GM06990 (cell line): ENCODE measurements at regions not wholly inside any gene's neighbourhood (a gene's known extent, or its start where the extent isn't known, plus 50 kb on each side); places are given as distances from the start of the nearest gene placed in this dataset.

ENCODE experiments used
- DNase-seq: peaks from one replicate; pipeline ENCODE4 v3.0.0-alpha.2; 2011; ENCODE audit not compliant: insufficient read length; ENCODE audit errors: extremely low read depth
- H3K27me3 ChIP-seq: replicated peaks from 2 replicates; pipeline ENCODE4 v1.6.0; 2011; ENCODE audit warnings: low read length; ENCODE audit not compliant: control insufficient read depth, insufficient read depth
- H3K36me3 ChIP-seq: 2 replicates; pipeline ENCODE4 v1.5.1; 2011; ENCODE audit warnings: low read length; ENCODE audit not compliant: control insufficient read depth, insufficient read depth
- H3K4me3 ChIP-seq: replicated peaks from 2 replicates; pipeline ENCODE4 v1.5.1; 2011; ENCODE audit warnings: low read depth, mild to moderate bottlenecking, control low read depth, low read length
- TF ChIP-seq, protein P1 (sequence below): IDR thresholded peaks from 2 replicates; pipeline ENCODE4 v1.5.1; 2011; ENCODE audit warnings: low read length, control low read depth, mild to moderate bottlenecking, inconsistent platforms; ENCODE audit not compliant: insufficient read depth, poor library complexity, severe bottlenecking

DNA sequence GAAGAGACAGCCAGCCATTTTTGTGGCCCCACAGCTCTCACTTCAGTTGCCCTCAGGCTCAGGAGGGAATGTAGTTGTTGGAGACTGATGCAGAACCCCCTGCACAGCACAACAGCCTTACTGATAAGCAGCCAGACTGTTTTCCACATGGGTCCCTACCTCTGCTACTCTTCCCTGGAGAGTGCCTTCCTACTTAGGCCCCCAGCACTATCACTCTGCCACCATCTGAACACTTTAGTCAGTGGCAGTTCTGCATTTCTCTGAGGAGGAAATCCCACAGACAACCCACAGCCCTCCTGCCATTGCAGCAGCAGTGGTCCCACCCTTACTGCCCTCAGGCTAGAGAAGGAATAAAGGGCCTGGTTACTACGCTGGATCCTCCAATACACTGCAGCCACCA, 61.8 kb upstream of the PTPRD start:
- H3K4me3 ChIP-seq: no peak overlapping the region
- no peak for DNase-seq

DNA sequence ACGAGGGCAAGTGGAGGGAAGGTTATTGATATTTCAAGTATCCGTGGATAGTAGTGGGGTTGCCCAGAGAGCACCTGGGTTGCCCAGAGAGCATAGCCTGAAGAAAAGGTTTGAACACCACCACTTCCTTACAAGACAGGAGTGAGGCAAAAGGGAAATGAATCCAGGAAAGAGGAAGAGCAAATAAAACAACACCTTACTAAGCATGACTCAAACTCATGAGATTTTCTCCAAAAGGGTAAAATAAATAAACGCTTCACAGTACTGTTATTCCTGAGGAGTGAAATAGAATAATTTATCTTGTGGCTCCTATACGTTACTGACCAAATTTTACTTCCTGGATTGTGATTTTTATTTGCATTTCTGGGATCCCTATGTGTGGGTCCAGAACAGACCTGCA, 65.2 kb upstream of the PTPRD start:
- no peak for DNase-seq
- Histone ChIP-seq H3K4me3 (no peak overlapping the region), H3K36me3 (no peaks in the 10 kb centered on the region), H3K27me3 (no peaks in the 10 kb centered on the region)
- TF ChIP-seq, protein P1, sequence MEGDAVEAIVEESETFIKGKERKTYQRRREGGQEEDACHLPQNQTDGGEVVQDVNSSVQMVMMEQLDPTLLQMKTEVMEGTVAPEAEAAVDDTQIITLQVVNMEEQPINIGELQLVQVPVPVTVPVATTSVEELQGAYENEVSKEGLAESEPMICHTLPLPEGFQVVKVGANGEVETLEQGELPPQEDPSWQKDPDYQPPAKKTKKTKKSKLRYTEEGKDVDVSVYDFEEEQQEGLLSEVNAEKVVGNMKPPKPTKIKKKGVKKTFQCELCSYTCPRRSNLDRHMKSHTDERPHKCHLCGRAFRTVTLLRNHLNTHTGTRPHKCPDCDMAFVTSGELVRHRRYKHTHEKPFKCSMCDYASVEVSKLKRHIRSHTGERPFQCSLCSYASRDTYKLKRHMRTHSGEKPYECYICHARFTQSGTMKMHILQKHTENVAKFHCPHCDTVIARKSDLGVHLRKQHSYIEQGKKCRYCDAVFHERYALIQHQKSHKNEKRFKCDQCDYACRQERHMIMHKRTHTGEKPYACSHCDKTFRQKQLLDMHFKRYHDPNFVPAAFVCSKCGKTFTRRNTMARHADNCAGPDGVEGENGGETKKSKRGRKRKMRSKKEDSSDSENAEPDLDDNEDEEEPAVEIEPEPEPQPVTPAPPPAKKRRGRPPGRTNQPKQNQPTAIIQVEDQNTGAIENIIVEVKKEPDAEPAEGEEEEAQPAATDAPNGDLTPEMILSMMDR: no peak

More for the DNA sequence above, 61.8 kb upstream of the PTPRD start:
- no peaks in the 10 kb centered on the region for H3K27me3 ChIP-seq
- no peaks in the 10 kb centered on the region for H3K36me3 ChIP-seq
- TF ChIP-seq, protein P1: no peak

DNA sequence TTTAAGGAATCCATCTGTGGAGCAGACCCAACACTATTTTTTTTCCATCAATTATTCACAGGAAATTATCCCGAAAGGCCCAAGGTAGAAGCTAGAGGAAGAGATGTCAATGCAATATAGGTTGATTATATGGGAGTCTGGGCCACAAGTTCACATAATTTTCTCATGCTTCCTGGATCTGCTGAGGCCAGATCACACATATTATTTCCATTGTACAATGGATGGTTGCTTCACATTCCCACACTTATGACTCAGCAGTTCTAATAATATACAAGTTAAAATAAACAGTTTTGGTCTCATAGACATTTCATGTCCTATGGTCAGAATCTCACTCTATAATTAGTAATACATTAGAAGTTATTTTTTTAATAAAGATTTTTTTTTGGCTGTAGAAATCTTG, 66.0 kb upstream of the PTPRD start:
- no peak for DNase-seq
- TF ChIP-seq, protein P1: no peak
- Histone ChIP-seq H3K27me3 (no peaks in the 10 kb centered on the region), H3K4me3 (no peak overlapping the region), H3K36me3 (no peaks in the 10 kb centered on the region)

DNA sequence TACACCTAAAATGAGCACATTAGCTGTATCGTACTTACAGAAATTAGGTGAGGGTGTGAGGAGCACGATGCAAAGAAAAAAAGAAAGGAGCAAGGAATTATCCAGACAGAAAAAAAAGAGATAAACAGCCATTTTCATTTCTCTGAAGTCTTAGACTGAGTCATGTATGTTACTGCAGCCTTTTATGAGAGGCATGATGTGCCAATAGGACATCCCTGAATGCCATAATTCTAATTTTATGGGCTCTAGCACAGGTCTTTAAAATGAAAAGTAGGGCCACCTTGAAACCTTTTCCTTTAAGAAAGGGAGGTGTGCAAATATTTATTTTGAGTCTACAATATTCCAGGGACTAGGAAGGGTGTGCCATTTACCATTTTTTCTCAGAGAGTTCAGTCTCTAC, 74.1 kb upstream of the PTPRD start:
- TF ChIP-seq, protein P1: no peak
- no peak for DNase-seq
- Histone ChIP-seq H3K36me3 (no peaks in the 10 kb centered on the region), H3K27me3 (no peaks in the 10 kb centered on the region), H3K4me3 (no peak overlapping the region)

DNA sequence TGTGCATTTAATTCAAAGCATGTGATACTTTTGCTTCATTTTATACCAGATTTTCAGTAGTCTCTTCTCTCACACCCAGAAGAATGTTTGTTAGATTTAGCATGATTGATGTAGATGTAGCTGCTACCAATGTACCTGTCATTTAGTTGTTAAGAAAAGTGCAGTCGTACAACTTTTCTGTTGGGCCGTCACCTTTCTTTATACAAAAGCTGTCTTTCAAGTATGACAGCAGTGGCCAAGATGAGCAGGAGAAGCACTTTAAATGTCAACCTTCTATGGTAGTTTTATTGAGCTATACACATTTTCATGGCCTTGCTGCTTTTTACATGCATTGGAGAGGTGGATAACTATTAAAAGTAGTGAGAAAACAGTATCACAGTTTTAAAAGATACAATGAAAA, 77.7 kb upstream of the PTPRD start:
- H3K36me3 ChIP-seq: no peaks in the 10 kb centered on the region

DNA sequence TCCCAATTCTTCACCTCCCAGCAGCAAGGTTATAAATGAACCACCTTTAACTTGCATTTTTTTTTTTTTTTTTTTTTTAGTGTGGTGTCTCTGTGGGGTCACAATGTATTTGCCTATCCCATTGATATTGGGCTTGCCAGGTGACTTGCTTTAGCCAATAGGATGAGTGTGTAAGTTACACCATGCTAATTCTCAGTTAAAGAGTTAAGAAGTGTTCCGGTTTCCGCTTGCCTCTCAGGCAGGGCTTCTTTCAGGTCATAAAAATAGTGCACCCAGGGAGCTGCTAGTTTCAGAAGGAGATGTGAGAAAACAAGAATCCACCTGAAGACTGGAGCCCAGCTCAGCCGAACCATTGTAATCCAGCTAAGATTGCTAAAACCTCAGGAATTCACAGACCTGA, 84.2 kb upstream of the PTPRD start:
- TF ChIP-seq, protein P1: no peak
- Histone ChIP-seq H3K27me3 (no peaks in the 10 kb centered on the region), H3K4me3 (no peak overlapping the region), H3K36me3 (no peaks in the 10 kb centered on the region)
- no peak for DNase-seq

More for the DNA sequence above, 77.7 kb upstream of the PTPRD start:
- Histone ChIP-seq H3K27me3 (no peaks in the 10 kb centered on the region), H3K4me3 (no peak overlapping the region)
- no peak for DNase-seq
- TF ChIP-seq, protein P1: no peak
